ENCODE measurements at regions not wholly inside any gene's neighbourhood (a gene's known extent, or its start where the extent isn't known, plus 50 kb on each side); places are given as distances from the start of the nearest gene placed in this dataset.

DNA sequence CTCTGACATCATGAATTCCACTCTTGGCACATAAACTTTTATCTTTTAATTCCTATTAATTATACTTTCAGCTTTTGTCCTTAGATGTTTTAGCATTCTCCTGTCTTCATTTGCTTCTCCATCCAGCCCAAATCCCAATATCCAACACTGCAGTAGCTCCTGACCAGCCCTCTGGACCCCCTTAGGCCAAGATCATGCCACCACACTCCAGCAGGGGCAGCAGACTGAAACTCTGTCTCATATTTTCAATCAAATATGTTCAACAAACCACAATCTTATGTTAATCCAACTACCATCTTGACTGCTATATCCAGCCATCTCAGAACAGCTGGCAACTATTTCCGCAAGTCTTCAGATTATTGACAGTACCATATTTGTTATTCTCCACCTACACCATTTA, 315.8 kb upstream of the ROBO2 start:
- Histone ChIP-seq H3K9me3 (ENCODE audit: insufficient read depth, low read depth, low read length) (no peaks in the 10 kb centered on the region), H3K4me3 (ENCODE audit: low read length) (no peak overlapping the region), H3K9ac (ENCODE audit: low read depth, low read length) (no peak overlapping the region), H3K27ac (ENCODE audit: low read length) (no peak overlapping the region), H3K27me3 (ENCODE audit: insufficient read depth, low read length) (no peaks in the 10 kb centered on the region), H3K4me1 (ENCODE audit: insufficient read depth, low read length) (no peaks in the 10 kb centered on the region), H3K36me3 (ENCODE audit: insufficient read depth, low read depth, low read length) (no peaks in the 10 kb centered on the region)

GRCh38 chr3:76724706-76725105, 315.2 kb upstream of the ROBO2 start:
- Histone ChIP-seq H3K4me3 (ENCODE audit: low read length) (no peak overlapping the region), H3K9me3 (ENCODE audit: insufficient read depth, low read depth, low read length) (no peaks in the 10 kb centered on the region), H3K27me3 (ENCODE audit: insufficient read depth, low read length) (no peaks in the 10 kb centered on the region), H3K27ac (ENCODE audit: low read length) (no peak overlapping the region), H3K36me3 (ENCODE audit: insufficient read depth, low read depth, low read length) (no peaks in the 10 kb centered on the region), H3K9ac (ENCODE audit: low read depth, low read length) (no peak overlapping the region), H3K4me1 (ENCODE audit: insufficient read depth, low read length) (no peaks in the 10 kb centered on the region)

DNA sequence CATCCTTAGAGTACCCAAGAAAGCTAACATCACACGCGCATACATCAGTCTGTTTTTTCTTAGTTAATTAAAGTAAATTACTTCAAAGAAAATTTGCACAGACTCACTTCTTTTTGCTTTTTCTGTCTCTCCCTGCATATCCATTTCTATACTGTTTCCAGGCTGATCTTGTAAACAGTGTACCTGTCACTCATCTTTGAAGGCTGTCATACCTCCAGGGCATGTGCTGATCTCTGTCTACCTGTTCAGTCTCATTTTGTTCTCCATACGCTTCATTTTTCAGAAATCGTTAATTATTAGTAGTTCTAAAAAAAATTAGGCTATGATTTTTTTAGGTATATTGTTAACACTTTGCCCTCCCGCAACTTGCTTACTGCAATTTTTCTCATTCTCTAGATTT, 313.9 kb upstream of the ROBO2 start:
- H3K27me3 ChIP-seq (ENCODE audit: insufficient read depth, low read length), result no peaks in the 10 kb centered on the region
- H3K4me1 ChIP-seq (ENCODE audit: insufficient read depth, low read length), result no peaks in the 10 kb centered on the region
- no peak overlapping the region for H3K27ac ChIP-seq (ENCODE audit: low read length)
- H3K4me3 ChIP-seq (ENCODE audit: low read length), result no peak overlapping the region
- H3K9ac ChIP-seq (ENCODE audit: low read depth, low read length), result no peak overlapping the region
- no peaks in the 10 kb centered on the region for H3K9me3 ChIP-seq (ENCODE audit: insufficient read depth, low read depth, low read length)
- no peaks in the 10 kb centered on the region for H3K36me3 ChIP-seq (ENCODE audit: insufficient read depth, low read depth, low read length)

DNA sequence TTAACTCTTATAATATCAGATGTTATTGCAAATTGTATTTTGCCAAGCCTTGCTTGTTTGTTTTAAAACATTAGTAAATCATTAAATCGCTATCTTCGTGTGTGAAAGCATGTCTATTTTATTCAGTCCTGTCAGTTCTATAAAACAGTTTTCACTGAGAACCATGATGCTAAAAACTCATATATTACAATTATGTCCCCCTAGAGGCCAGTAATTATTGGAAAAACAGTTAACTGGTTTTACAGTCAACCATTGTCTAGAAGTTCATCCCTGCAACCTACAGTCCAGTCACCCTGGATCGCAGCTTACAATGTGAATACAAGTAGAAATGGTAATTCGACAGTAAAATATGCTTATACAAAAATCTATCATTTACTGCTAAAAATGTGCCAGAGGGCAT, 311.5 kb upstream of the ROBO2 start:
- Histone ChIP-seq H3K4me1 (ENCODE audit: insufficient read depth, low read length) (no peaks in the 10 kb centered on the region), H3K27me3 (ENCODE audit: insufficient read depth, low read length) (no peaks in the 10 kb centered on the region), H3K36me3 (ENCODE audit: insufficient read depth, low read depth, low read length) (no peaks in the 10 kb centered on the region), H3K9ac (ENCODE audit: low read depth, low read length) (no peak overlapping the region), H3K4me3 (ENCODE audit: low read length) (no peak overlapping the region), H3K27ac (ENCODE audit: low read length) (no peak overlapping the region), H3K9me3 (ENCODE audit: insufficient read depth, low read depth, low read length) (no peaks in the 10 kb centered on the region)

- Histone ChIP-seq H3K9me3 (ENCODE audit: insufficient read depth, low read depth, low read length) (no peaks in the 10 kb centered on the region), H3K9ac (ENCODE audit: low read depth, low read length) (no peak overlapping the region), H3K27ac (ENCODE audit: low read length) (no peak overlapping the region), H3K4me3 (ENCODE audit: low read length) (no peak overlapping the region), H3K36me3 (ENCODE audit: insufficient read depth, low read depth, low read length) (no peaks in the 10 kb centered on the region), H3K4me1 (ENCODE audit: insufficient read depth, low read length) (no peaks in the 10 kb centered on the region), H3K27me3 (ENCODE audit: insufficient read depth, low read length) (no peaks in the 10 kb centered on the region)
These were observed 308.4 kb upstream of the ROBO2 start for GRCh38 chr3:76731471-76731870.

DNA sequence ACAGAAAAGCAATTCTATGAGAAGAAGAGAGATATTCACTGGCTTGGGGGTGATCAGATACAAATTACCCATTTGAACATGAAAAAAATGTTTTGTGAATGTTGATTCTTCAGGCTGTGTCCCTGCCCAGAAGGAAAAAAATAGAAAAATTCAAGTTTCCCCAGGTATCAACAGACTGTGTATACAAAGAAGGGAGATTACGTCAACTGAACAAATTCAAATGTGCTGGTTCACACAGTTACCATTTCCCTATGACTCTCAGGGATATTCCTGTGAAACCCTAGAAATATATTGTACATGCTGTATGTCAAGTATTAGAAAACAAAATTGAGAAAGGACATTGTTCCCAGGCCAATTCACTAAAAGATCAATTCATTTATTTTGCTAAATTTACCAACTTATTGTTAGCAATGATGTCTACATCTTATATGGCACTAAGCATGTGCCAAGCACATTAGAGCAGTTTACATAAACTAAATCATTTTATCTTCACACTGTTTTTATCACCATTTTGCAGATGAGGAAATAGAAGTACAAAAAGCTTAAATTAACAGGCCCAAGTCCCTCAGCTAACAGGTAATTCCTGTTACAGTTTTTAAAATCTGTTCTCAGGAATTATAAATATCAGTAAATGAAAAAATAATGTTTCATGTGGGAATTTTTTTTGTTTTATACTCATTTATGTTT, 306.7 kb upstream of the ROBO2 start:
- no peak overlapping the region for H3K27ac ChIP-seq (ENCODE audit: low read length)
- no peaks in the 10 kb centered on the region for H3K9me3 ChIP-seq (ENCODE audit: insufficient read depth, low read depth, low read length)
- H3K36me3 ChIP-seq (ENCODE audit: insufficient read depth, low read depth, low read length), result no peaks in the 10 kb centered on the region
- H3K27me3 ChIP-seq (ENCODE audit: insufficient read depth, low read length), result no peaks in the 10 kb centered on the region
- no peak overlapping the region for H3K9ac ChIP-seq (ENCODE audit: low read depth, low read length)
- H3K4me3 ChIP-seq (ENCODE audit: low read length), result no peak overlapping the region
- H3K4me1 ChIP-seq (ENCODE audit: insufficient read depth, low read length), result no peaks in the 10 kb centered on the region

DNA sequence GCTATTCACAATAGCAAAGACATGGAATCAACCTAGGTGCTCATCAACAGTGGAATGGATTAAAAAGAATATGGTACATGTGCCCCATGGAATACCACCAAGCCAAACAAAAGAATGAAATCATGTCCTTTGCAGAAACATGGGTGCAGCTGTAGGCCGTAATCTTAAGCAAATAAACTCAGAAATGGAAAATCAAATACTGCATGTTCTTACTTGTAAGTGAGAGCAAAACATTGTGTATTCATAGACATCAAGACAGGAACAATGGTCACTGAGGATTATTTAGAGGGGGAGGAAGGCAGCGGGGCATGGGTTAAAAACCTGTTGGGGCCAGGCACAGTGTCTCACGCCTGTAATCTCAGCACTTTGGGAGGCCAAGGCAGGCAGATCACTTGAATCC, 304.7 kb upstream of the ROBO2 start:
- Histone ChIP-seq H3K36me3 (ENCODE audit: insufficient read depth, low read depth, low read length) (no peaks in the 10 kb centered on the region), H3K27me3 (ENCODE audit: insufficient read depth, low read length) (no peaks in the 10 kb centered on the region), H3K9me3 (ENCODE audit: insufficient read depth, low read depth, low read length) (no peaks in the 10 kb centered on the region), H3K4me1 (ENCODE audit: insufficient read depth, low read length) (no peaks in the 10 kb centered on the region), H3K27ac (ENCODE audit: low read length) (no peak overlapping the region), H3K4me3 (ENCODE audit: low read length) (no peak overlapping the region), H3K9ac (ENCODE audit: low read depth, low read length) (no peak overlapping the region)

GRCh38 chr3:76753599-76753998, 286.3 kb upstream of the ROBO2 start:
- Histone ChIP-seq H3K36me3 (ENCODE audit: insufficient read depth, low read depth, low read length) (no peaks in the 10 kb centered on the region), H3K9ac (ENCODE audit: low read depth, low read length) (no peak overlapping the region), H3K4me1 (ENCODE audit: insufficient read depth, low read length) (no peaks in the 10 kb centered on the region), H3K9me3 (ENCODE audit: insufficient read depth, low read depth, low read length) (no peaks in the 10 kb centered on the region), H3K27ac (ENCODE audit: low read length) (no peak overlapping the region), H3K27me3 (ENCODE audit: insufficient read depth, low read length) (no peaks in the 10 kb centered on the region), H3K4me3 (ENCODE audit: low read length) (no peak overlapping the region)

- Histone ChIP-seq H3K4me3 (ENCODE audit: low read length) (no peak overlapping the region), H3K27ac (ENCODE audit: low read length) (no peak overlapping the region), H3K4me1 (ENCODE audit: insufficient read depth, low read length) (no peaks in the 10 kb centered on the region), H3K9ac (ENCODE audit: low read depth, low read length) (no peak overlapping the region), H3K9me3 (ENCODE audit: insufficient read depth, low read depth, low read length) (no peaks in the 10 kb centered on the region), H3K36me3 (ENCODE audit: insufficient read depth, low read depth, low read length) (no peaks in the 10 kb centered on the region), H3K27me3 (ENCODE audit: insufficient read depth, low read length) (no peaks in the 10 kb centered on the region)
These were observed 285.7 kb upstream of the ROBO2 start for GRCh38 chr3:76754247-76754646.

DNA sequence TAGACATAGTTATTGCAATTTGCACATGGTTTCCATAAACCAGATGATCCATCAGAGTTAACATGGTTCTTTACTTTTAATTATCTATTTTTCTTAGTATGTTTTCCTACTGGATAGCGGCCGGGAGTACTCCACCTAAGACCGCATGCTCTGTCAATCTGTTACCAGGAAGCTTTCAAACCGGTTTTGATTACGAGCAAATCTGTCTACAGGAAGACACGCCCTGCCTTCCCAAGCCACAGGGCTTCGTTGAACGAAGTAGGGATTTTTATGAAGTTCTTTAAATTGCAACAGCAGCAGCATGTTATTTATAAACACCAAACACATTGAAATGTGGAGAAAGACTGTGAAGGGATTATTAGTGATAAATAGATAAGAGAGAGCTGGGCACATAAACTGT, 283.3 kb upstream of the ROBO2 start:
- Histone ChIP-seq H3K36me3 (ENCODE audit: insufficient read depth, low read depth, low read length) (no peaks in the 10 kb centered on the region), H3K27ac (ENCODE audit: low read length) (no peak overlapping the region), H3K9ac (ENCODE audit: low read depth, low read length) (no peak overlapping the region), H3K9me3 (ENCODE audit: insufficient read depth, low read depth, low read length) (no peaks in the 10 kb centered on the region), H3K4me3 (ENCODE audit: low read length) (no peak overlapping the region), H3K4me1 (ENCODE audit: insufficient read depth, low read length) (no peaks in the 10 kb centered on the region), H3K27me3 (ENCODE audit: insufficient read depth, low read length) (no peaks in the 10 kb centered on the region)

DNA sequence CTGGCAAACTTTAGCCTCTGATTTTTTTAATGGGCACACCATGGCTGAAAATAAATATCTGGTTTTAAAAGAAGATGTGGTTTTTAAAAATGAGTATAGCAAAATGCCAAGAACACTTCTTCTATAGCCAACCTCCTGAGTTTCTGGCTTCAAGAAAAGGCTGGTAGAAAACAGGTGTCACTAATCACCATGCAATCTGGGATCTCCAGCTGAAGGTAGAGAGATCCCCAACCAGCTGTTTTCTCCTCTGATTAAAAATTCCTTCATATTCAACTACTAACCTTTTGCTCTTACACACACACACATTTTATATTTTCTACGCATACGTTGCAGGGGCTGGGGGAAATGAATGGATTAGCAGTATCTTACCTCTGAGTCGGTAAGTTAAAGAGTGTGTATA, 279.6 kb upstream of the ROBO2 start:
- no peaks in the 10 kb centered on the region for H3K9me3 ChIP-seq (ENCODE audit: insufficient read depth, low read depth, low read length)
- no peaks in the 10 kb centered on the region for H3K27me3 ChIP-seq (ENCODE audit: insufficient read depth, low read length)
- H3K27ac ChIP-seq (ENCODE audit: low read length), result no peak overlapping the region
- no peaks in the 10 kb centered on the region for H3K4me1 ChIP-seq (ENCODE audit: insufficient read depth, low read length)
- H3K9ac ChIP-seq (ENCODE audit: low read depth, low read length), result no peak overlapping the region
- H3K36me3 ChIP-seq (ENCODE audit: insufficient read depth, low read depth, low read length), result no peaks in the 10 kb centered on the region
- H3K4me3 ChIP-seq (ENCODE audit: low read length), result no peak overlapping the region

- H3K4me3 ChIP-seq (ENCODE audit: low read length), result no peak overlapping the region
- H3K36me3 ChIP-seq (ENCODE audit: insufficient read depth, low read depth, low read length), result no peaks in the 10 kb centered on the region
- no peak overlapping the region for H3K27ac ChIP-seq (ENCODE audit: low read length)
- no peaks in the 10 kb centered on the region for H3K9me3 ChIP-seq (ENCODE audit: insufficient read depth, low read depth, low read length)
- H3K27me3 ChIP-seq (ENCODE audit: insufficient read depth, low read length), result no peaks in the 10 kb centered on the region
- H3K9ac ChIP-seq (ENCODE audit: low read depth, low read length), result no peak overlapping the region
- no peaks in the 10 kb centered on the region for H3K4me1 ChIP-seq (ENCODE audit: insufficient read depth, low read length)
These were observed 274.4 kb upstream of the ROBO2 start for GRCh38 chr3:76765511-76765910.

All from iPS-20b (cell line).